ENCODE measurements at regions not wholly inside any gene's neighbourhood (a gene's known extent, or its start where the extent isn't known, plus 50 kb on each side); places are given as distances from the start of the nearest gene placed in this dataset.

GRCh38 chr2:49686291-49686690 is 532.0 kb upstream of the FSHR start:
- TF ChIP-seq POLR2A (IDR thresholded peaks at IDR 0.05; ENCODE audit: low read depth, low read length) (no peak), E2F4 (IDR thresholded peaks at IDR 0.05; ENCODE audit: low read depth, low read length) (no peak), RAD21 (IDR thresholded peaks at IDR 0.05; ENCODE audit: insufficient read depth, low read depth, low read length) (no peak), CHD2 (IDR thresholded peaks at IDR 0.05; ENCODE audit: borderline replicate concordance, low read depth, low read length) (no peak), EZH2 (IDR thresholded peaks at IDR 0.05; ENCODE audit: borderline replicate concordance, control insufficient read depth, low read depth, low read length) (no peak), MYC (IDR thresholded peaks at IDR 0.05; ENCODE audit: insufficient read depth, insufficient read length, insufficient replicate concordance, low read length, severe bottlenecking) (no peak), CHD4 (IDR thresholded peaks at IDR 0.05) (no peak), NFYB (IDR thresholded peaks at IDR 0.05; ENCODE audit: insufficient read depth, low read depth, low read length) (no peak), CEBPB (IDR thresholded peaks at IDR 0.05; ENCODE audit: borderline replicate concordance in 1 of 2, low read depth in 2 of 2, low read length in 2 of 2) (no peak), GABPA (IDR thresholded peaks at IDR 0.05; ENCODE audit: low read depth) (no peak), FOS (IDR thresholded peaks at IDR 0.05; ENCODE audit: borderline replicate concordance, extremely low read depth, insufficient read length) (no peak), MXI1 (IDR thresholded peaks at IDR 0.05; ENCODE audit: low read depth, low read length) (no peak), HDGF (IDR thresholded peaks at IDR 0.05) (no peak)
- TF ChIP-seq, protein P1, sequence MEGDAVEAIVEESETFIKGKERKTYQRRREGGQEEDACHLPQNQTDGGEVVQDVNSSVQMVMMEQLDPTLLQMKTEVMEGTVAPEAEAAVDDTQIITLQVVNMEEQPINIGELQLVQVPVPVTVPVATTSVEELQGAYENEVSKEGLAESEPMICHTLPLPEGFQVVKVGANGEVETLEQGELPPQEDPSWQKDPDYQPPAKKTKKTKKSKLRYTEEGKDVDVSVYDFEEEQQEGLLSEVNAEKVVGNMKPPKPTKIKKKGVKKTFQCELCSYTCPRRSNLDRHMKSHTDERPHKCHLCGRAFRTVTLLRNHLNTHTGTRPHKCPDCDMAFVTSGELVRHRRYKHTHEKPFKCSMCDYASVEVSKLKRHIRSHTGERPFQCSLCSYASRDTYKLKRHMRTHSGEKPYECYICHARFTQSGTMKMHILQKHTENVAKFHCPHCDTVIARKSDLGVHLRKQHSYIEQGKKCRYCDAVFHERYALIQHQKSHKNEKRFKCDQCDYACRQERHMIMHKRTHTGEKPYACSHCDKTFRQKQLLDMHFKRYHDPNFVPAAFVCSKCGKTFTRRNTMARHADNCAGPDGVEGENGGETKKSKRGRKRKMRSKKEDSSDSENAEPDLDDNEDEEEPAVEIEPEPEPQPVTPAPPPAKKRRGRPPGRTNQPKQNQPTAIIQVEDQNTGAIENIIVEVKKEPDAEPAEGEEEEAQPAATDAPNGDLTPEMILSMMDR (IDR thresholded peaks at IDR 0.05 in 2 of 3, conservative IDR thresholded peaks at IDR 0.05 in 1 of 3; ENCODE audit: control insufficient read depth in 2 of 3, extremely low read depth in 1 of 3, insufficient read depth in 1 of 3, low read depth in 3 of 3, low read length in 3 of 3), result no peak
